NCI-H1436 (cell line): ENCODE measurements at regions not wholly inside any gene's neighbourhood (a gene's known extent, or its start where the extent isn't known, plus 50 kb on each side); places are given as distances from the start of the nearest gene placed in this dataset.

Experiments
- DNase-seq: peaks from one replicate; lab custom pipeline; 2025; lab: John Stamatoyannopoulos, UW

- DNase-seq, result peak; percentile 66
These were observed 69.2 kb upstream of the CES5A start for GRCh38 chr16:55944377-55944802.

- no peak for DNase-seq
These were observed 68.1 kb upstream of the CES5A start for GRCh38 chr16:55943267-55943666.

- DNase-seq, result no peak
These were observed 67.6 kb upstream of the CES5A start for GRCh38 chr16:55942821-55943220.

GRCh38 chr16:55941552-55941951, 66.4 kb upstream of the CES5A start:
- no peak for DNase-seq

GRCh38 chr16:55938126-55938525, 63.0 kb upstream of the CES5A start:
- DNase-seq, result no peak

- DNase-seq, result no peak
These were observed 57.9 kb upstream of the CES5A start for GRCh38 chr16:55933038-55933437.

GRCh38 chr16:55930036-55930435, 54.9 kb upstream of the CES5A start:
- DNase-seq, result no peak

GRCh38 chr16:55929181-55929580, 54.0 kb upstream of the CES5A start:
- DNase-seq, result no peak

GRCh38 chr16:55925242-55925641, 50.1 kb upstream of the CES5A start:
- no peak for DNase-seq
